GM12891 (cell line): ENCODE measurements at regions not wholly inside any gene's neighbourhood (a gene's known extent, or its start where the extent isn't known, plus 50 kb on each side); places are given as distances from the start of the nearest gene placed in this dataset.

Source experiments
- DNase-seq: peaks from one replicate; pipeline ENCODE4 v3.0.0; 2011; ENCODE audit warnings: low spot score; ENCODE audit not compliant: insufficient read length
- FAIRE-seq: peaks from 2 replicates; lab custom pipeline; 2011; peaks lifted over from hg19 to GRCh38; lab: Jason Lieb, UNC
- PAX5 ChIP-seq: IDR thresholded peaks from 2 replicates; pipeline ENCODE4 v1.6.1; 2011; ENCODE audit warnings: low read length, moderate library complexity, mild to moderate bottlenecking; ENCODE audit not compliant: insufficient read depth, severe bottlenecking
- POLR2A ChIP-seq: IDR thresholded peaks from 2 replicates; pipeline ENCODE4 v1.6.1; 2011; ENCODE audit warnings: low read depth, low read length, control low read depth
- POLR2AphosphoS5 ChIP-seq: IDR thresholded peaks from 2 replicates; pipeline ENCODE4 v1.6.1; 2011; ENCODE audit warnings: low read depth, low read length, control low read depth
- POU2F2 ChIP-seq: IDR thresholded peaks from 2 replicates; pipeline ENCODE4 v1.6.1; 2011; ENCODE audit warnings: low read depth, mild to moderate bottlenecking, control low read depth, low read length, moderate library complexity
- SPI1 ChIP-seq: IDR thresholded peaks from 2 replicates; pipeline ENCODE4 v1.6.1; 2011; ENCODE audit warnings: low read depth, low read length, control low read depth
- TAF1 ChIP-seq: IDR thresholded peaks from 2 replicates; pipeline ENCODE4 v1.6.1; 2011; ENCODE audit warnings: low read depth, low read length, control low read depth

GRCh38 chr12:13744561-13744960, 236.8 kb downstream of the GRIN2B start:
- DNase-seq (no peak), FAIRE-seq (no peak)
- no peak for TF ChIP-seq POU2F2
- no peak for TF ChIP-seq PAX5
- TF ChIP-seq SPI1: no peak
- no peak for TF ChIP-seq POLR2AphosphoS5
- TF ChIP-seq POLR2A: no peak
- no peak for TF ChIP-seq TAF1

GRCh38 chr12:13740149-13740545, 241.3 kb downstream of the GRIN2B start:
- TF ChIP-seq SPI1 (no peak), POLR2A (no peak), TAF1 (no peak), POLR2AphosphoS5 (no peak), PAX5 (no peak), POU2F2 (no peak)
- DNase-seq (no peak), FAIRE-seq (no peak)

GRCh38 chr12:13735734-13736133, 245.7 kb downstream of the GRIN2B start:
- no peak for DNase-seq
- TF ChIP-seq POU2F2 (no peak), SPI1 (no peak), PAX5 (no peak)
- FAIRE-seq: no peak

- no peak for DNase-seq
- FAIRE-seq: no peak
Observed at GRCh38 chr12:13734584-13735152, 246.7 kb downstream of the GRIN2B start.

GRCh38 chr12:13727707-13728195, 253.7 kb downstream of the GRIN2B start:
- DNase-seq: no peak

More at GRCh38 chr12:13734584-13735152, 246.7 kb downstream of the GRIN2B start:
- TF ChIP-seq PAX5 (no peak), POLR2AphosphoS5 (no peak), POLR2A (no peak), TAF1 (no peak), POU2F2 (no peak), SPI1 (no peak)

GRCh38 chr12:13725049-13725448, 256.4 kb downstream of the GRIN2B start:
- no peak for TF ChIP-seq POLR2AphosphoS5
- no peak for TF ChIP-seq PAX5
- TF ChIP-seq TAF1: no peak
- no peak for TF ChIP-seq POLR2A
- TF ChIP-seq SPI1: no peak
- TF ChIP-seq POU2F2: no peak
- FAIRE-seq (no peak), DNase-seq (no peak)

More at GRCh38 chr12:13727707-13728195, 253.7 kb downstream of the GRIN2B start:
- no peak for FAIRE-seq
- TF ChIP-seq POLR2AphosphoS5: no peak
- TF ChIP-seq POU2F2: no peak
- no peak for TF ChIP-seq TAF1
- no peak for TF ChIP-seq SPI1
- no peak for TF ChIP-seq POLR2A
- no peak for TF ChIP-seq PAX5

GRCh38 chr12:13724136-13724535, 257.3 kb downstream of the GRIN2B start:
- no peak for TF ChIP-seq TAF1
- TF ChIP-seq POLR2AphosphoS5: no peak
- TF ChIP-seq POLR2A: no peak
- TF ChIP-seq POU2F2: no peak
- TF ChIP-seq PAX5: no peak
- no peak for TF ChIP-seq SPI1
- FAIRE-seq (no peak), DNase-seq (no peak)

GRCh38 chr12:13719986-13720385, 261.4 kb downstream of the GRIN2B start:
- no peak for FAIRE-seq
- no peak for TF ChIP-seq SPI1
- no peak for DNase-seq

GRCh38 chr12:13718271-13718670, 263.1 kb downstream of the GRIN2B start:
- DNase-seq (no peak), FAIRE-seq (no peak)
- TF ChIP-seq POLR2A (no peak), TAF1 (no peak), POLR2AphosphoS5 (no peak), PAX5 (no peak), POU2F2 (no peak), SPI1 (no peak)

GRCh38 chr12:13716119-13716518, 265.3 kb downstream of the GRIN2B start:
- no peak for DNase-seq
- no peak for FAIRE-seq
- TF ChIP-seq POLR2A (no peak), SPI1 (no peak)
